Kidney capillary endothelial cell (primary cell): ENCODE measurements at regions not wholly inside any gene's neighbourhood (a gene's known extent, or its start where the extent isn't known, plus 50 kb on each side); places are given as distances from the start of the nearest gene placed in this dataset.

Experiments
- DNase-seq: peaks from one replicate; pipeline ENCODE4 v3.0.0-alpha.2; 2018; ENCODE audit warnings: low spot score

DNA sequence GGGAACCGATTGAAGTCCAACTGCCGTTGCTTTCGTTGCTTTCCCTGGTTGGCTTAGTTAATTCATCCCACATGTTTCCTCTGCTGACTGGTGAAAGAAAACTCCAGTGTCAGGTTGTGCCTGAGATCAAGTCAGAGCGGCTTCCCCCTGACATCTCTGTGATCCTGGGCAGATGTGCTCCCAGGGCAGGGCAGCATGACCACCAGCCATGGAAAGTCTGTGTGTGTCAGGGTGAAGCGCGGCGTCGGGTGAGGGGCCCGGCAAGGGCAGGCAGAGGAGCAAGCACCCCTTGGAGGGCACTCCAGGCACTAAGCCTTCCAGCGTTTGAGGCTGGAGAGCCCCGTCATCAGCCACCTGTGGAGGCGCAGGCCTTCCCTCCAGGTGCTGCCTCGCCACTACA is 54.5 kb upstream of the IGF1 start:
- no peak for DNase-seq

DNA sequence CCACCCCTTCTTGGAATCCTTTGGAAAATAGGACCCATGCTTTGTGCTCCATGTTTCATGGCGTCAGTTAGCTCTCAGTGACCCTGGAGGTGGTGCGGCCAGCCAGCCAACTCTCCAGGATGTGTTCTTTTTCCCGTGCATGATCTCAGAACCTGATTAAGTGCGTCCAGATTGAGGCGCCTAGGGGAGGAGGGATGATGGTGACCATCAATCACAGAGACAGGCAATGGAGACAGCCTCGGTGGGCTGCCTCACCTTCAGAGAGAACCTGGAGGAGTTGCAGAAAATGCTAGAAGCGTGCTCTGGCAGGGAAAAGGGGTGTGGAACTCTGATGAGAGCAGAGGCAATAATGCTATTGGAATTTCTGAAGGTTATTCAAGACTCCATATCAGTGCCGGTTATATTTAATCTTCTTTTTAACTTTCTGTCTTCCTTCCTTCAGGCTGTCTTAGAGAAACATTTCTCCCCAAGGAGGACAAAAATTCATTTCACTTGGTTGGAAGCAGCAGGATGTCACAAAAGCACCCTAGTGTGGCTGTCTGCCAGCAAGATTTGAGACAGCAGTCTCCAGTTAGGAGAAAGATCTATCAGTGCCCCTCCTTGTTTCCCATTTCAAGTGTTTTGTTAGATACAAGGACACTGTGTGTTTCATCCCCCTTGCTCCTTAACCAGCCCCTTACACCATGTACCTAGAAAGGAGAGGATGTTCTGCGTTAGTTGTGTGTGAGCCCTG is 53.3 kb upstream of the IGF1 start:
- DNase-seq = no peak
